Stimulated activated CD8-positive, alpha-beta memory T cell treated with anti-CD3 and anti-CD28 coated beads, Interleukin-12 subunit alpha, Interleukin-12 subunit beta, amount 100 ng/mL, for 1 hour (primary cell): ENCODE measurements at regions not wholly inside any gene's neighbourhood (a gene's known extent, or its start where the extent isn't known, plus 50 kb on each side); places are given as distances from the start of the nearest gene placed in this dataset.

Experiments used
- DNase-seq: peaks from one replicate; pipeline ENCODE4 v3.0.0-alpha.2; 2020; ENCODE audit warnings: low read depth

GRCh38 chr12:127268706-127269425 is 998.1 kb upstream of the TMEM132C start:
- no peak for DNase-seq

- no peak for DNase-seq
These were observed 996.8 kb upstream of the TMEM132C start for GRCh38 chr12:127270193-127270592.

GRCh38 chr12:127271776-127272175 is 995.2 kb upstream of the TMEM132C start:
- no peak for DNase-seq

GRCh38 chr12:127272864-127273263 is 994.1 kb upstream of the TMEM132C start:
- DNase-seq: no peak

- no peak for DNase-seq
These were observed 993.3 kb upstream of the TMEM132C start for GRCh38 chr12:127273626-127274025.

GRCh38 chr12:127275416-127275815 is 991.6 kb upstream of the TMEM132C start:
- no peak for DNase-seq

GRCh38 chr12:127277882-127278281 is 989.1 kb upstream of the TMEM132C start:
- DNase-seq: no peak

GRCh38 chr12:127278351-127278750 is 988.6 kb upstream of the TMEM132C start:
- DNase-seq: no peak

GRCh38 chr12:127280393-127281275 is 986.3 kb upstream of the TMEM132C start:
- DNase-seq: peak; percentile 20

GRCh38 chr12:127282786-127283565 is 984.0 kb upstream of the TMEM132C start:
- DNase-seq: no peak

GRCh38 chr12:127284021-127284420 is 982.9 kb upstream of the TMEM132C start:
- no peak for DNase-seq

GRCh38 chr12:127284870-127285431 is 982.0 kb upstream of the TMEM132C start:
- no peak for DNase-seq

- DNase-seq: no peak
These were observed 980.7 kb upstream of the TMEM132C start for GRCh38 chr12:127286281-127286680.

GRCh38 chr12:127287256-127287655 is 979.7 kb upstream of the TMEM132C start:
- DNase-seq: no peak

GRCh38 chr12:127290251-127290650 is 976.7 kb upstream of the TMEM132C start:
- no peak for DNase-seq

GRCh38 chr12:127292736-127293135 is 974.2 kb upstream of the TMEM132C start:
- DNase-seq: no peak

- no peak for DNase-seq
These were observed 973.3 kb upstream of the TMEM132C start for GRCh38 chr12:127293507-127294310.

- DNase-seq: no peak
These were observed 972.2 kb upstream of the TMEM132C start for GRCh38 chr12:127294651-127295210.

- no peak for DNase-seq
These were observed 971.3 kb upstream of the TMEM132C start for GRCh38 chr12:127295630-127296029.

GRCh38 chr12:127296591-127296990 is 970.4 kb upstream of the TMEM132C start:
- DNase-seq: no peak

- no peak for DNase-seq
These were observed 969.6 kb upstream of the TMEM132C start for GRCh38 chr12:127297327-127297726.
